DND-41 (cell line): ENCODE measurements at regions not wholly inside any gene's neighbourhood (a gene's known extent, or its start where the extent isn't known, plus 50 kb on each side); places are given as distances from the start of the nearest gene placed in this dataset.

ENCODE experiments used
- CTCF ChIP-seq: IDR thresholded peaks from 2 replicates; pipeline ENCODE4 v1.5.1; 2012; ENCODE audit warnings: borderline replicate concordance, low read length, moderate library complexity, mild to moderate bottlenecking; ENCODE audit not compliant: poor library complexity, severe bottlenecking; ENCODE audit errors: extremely low read depth
- EZH2 ChIP-seq: IDR thresholded peaks from 3 replicates; pipeline ENCODE4 v1.6.1; 2012; ENCODE audit warnings: borderline replicate concordance, low read depth, mild to moderate bottlenecking, moderate library complexity, low read length, inconsistent platforms; ENCODE audit not compliant: severe bottlenecking

- TF ChIP-seq CTCF = no peak
- no peak for TF ChIP-seq EZH2
Measured at GRCh38 chr16:80330150-80330549, 210.6 kb upstream of the DYNLRB2 start.
